HG03457 (cell line): ENCODE measurements at regions not wholly inside any gene's neighbourhood (a gene's known extent, or its start where the extent isn't known, plus 50 kb on each side); places are given as distances from the start of the nearest gene placed in this dataset.

ENCODE experiments used
- ATAC-seq: cut with Tn5 transposase; IDR thresholded peaks from one replicate; pipeline ENCODE4 v1.9.1; 2021; ENCODE audit warnings: moderate number of reproducible peaks; ENCODE audit not compliant: unreplicated experiment

- no peak for ATAC-seq
These were observed 133.7 kb upstream of the RUNX3 start for GRCh38 chr1:25063591-25064416.

DNA sequence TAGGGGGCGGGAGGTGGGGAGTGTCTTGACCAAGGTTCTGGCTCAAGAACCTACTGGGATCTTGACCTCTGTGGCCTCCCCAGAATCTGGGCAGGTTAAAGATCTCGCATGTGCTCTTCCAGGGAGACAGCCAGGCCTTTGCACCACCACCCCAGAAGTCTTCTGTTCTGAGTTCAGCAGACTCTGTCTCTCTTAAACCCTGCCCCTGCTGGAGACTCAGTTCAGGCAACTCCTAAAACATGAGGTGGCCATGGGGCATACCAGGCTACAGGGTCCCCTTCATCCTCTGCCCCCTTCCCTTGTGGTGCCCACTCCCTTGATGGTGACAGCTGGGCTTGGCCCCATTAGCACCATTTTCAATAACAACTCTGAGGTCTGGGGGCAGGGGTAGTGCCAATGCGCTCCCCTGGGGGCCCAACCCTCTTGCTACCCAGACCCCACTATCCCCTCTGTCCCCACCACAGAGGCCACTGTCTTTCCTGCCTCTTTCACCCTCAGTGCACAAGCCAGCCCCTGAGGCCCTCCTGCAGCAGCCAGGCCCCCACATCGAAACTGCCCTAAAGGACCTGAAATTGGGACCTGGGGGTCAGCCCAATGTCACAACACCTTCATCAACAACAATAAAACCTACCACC lies 132.7 kb upstream of the RUNX3 start:
- no peak for ATAC-seq

DNA sequence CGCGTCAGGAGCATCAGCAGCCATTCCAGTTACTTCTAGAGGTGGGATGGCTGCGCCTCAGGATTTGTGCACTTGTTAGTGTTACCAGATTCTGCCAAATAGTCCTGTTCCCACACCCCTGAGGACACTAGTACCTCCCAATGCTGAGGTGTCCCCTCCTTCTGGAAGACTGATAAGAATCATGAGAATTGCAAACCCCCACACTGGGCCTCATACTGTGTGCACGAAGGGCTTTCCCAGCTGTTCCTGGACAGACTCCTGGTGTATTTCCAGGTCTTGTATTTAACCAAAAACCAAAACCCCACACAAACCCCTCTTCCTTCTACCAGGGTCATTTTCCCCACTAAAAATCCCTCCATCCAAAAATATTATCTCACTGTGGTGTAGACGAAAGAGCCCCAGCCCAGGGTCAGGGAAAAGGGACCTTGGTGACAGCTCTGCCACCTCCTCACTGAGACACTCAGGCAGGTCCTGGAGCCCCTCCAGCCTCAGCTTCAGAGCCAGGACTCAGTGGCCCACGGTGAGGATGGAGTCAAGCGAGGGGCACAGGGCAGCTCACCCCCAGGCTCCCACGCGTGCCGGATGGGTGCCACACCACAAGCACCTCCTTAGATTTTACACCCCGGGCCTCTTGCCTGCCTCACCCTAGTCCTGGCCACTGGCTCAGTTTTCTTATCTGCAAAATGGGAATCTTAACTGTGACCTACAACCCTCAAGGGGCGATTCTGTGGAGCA lies 131.4 kb upstream of the RUNX3 start:
- no peak for ATAC-seq

DNA sequence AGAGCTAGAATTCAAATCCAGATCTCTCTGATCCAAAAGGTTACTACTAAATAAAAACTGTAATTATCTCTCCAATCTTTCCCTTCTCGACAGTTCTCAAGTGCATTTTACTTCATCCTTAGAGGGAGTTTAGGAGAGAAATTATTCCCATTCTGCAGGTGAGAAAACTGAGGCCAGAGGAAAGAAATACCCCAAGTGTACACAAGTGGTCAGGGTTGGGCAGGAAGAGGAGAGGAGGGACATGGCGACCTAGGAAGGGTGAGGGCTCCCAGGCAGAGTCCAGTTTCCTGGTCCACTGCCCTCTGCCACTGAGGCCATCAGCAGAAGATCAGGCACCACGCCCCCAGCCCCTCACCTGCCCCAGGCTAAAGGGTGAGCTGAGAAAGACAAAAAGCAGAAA lies 127.1 kb upstream of the RUNX3 start:
- no peak for ATAC-seq

- ATAC-seq = no peak
These were observed 126.5 kb upstream of the RUNX3 start for GRCh38 chr1:25056536-25056935.

GRCh38 chr1:25055961-25056360 lies 125.9 kb upstream of the RUNX3 start:
- ATAC-seq = no peak

DNA sequence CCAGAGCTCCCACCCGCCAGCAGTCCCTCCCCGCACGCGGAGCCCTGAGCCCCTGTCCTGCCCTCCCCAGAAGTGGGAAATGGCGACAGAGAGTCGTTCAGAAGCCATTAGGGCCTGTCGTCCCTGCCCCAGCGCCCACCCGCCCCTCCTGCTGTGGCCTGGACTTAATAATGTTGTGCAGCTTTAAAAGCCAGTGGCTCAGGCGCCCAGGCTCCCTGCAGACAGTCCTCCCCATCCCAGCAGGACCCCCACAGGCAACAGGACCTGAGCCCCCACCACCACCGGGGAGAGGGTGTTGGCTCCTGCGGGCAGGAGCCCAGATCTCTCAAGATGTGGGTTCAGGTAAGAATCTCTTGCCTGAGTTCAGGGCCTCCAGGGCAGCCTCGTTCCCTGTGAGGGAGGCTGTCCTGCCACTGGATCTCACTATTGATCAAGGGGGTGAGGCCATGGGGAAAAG lies 125.3 kb upstream of the RUNX3 start:
- no peak for ATAC-seq

GRCh38 chr1:25054526-25055323 lies 124.6 kb upstream of the RUNX3 start:
- no peak for ATAC-seq

DNA sequence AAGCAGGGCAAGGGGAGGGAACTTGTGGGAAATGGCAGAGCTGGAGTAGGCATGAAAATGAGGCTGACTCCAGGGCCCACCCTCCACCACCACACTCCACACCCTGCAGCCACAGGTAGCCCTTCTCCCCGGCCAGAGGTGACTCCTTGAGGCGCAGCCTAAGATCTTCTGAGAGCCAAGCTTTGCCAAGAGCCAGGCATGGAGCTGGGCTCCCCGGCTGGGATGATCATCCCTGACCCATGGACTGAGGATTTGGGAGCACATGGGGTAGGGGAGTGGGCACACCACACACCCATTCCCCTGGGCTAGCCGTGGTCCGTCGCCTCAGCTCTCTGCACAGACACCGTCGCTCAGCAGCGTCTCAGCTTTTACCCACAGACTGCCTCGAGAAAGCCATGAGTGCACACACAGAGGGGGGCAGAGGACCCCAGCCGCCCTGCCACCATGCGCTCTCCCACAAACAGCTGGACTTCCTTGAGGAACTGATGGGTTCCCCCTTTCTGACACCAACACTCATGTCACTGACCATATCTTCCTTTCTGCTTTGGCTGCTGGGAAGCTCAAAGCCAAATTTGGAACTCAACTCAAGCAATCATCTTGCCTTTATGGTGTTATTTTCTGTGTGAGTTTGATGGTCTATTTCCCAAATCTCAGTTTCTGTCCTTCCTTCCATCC lies 123.6 kb upstream of the RUNX3 start:
- no peak for ATAC-seq

DNA sequence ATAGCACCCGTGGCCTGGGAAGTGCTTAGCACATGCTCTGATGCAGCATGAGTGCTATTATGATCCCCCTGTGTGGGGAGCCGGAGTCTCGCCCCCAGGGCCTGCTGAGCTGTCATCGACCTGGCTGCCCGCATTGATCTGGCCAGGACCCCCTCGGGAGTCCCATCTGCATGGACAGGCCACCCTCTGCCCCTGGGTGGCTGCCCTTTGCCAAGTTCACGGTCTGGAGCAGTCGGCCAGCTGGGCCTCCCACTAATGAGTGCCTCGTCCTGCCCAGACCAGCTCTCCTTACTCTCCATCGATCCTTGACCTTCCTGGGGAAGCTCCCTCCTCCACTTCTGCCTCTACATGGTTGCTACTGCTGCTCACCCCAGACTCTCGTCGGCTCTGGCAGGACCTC lies 121.8 kb upstream of the RUNX3 start:
- no peak for ATAC-seq

- ATAC-seq = no peak
These were observed 121.4 kb upstream of the RUNX3 start for GRCh38 chr1:25051504-25051903.

- ATAC-seq = no peak
These were observed 120.1 kb upstream of the RUNX3 start for GRCh38 chr1:25050165-25050564.

DNA sequence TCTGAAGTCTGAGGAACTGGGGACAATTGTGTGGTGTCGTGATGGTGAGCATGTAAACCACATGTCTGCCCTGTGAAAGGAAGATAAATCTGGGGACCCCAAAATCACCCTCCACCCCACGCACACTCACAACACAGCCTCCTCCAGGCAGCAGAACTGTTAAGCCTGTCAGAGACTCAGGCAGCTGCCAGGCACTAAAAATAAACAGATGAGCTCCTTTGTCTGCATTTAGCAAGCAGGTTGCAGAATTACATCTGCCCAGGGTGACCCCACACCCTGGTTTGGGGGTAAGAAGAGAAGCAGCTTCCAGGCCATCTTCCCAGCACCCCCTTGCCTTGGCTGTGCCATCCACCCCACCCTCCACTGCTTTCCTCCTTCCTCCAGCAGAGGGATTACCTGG lies 119.1 kb upstream of the RUNX3 start:
- no peak for ATAC-seq

GRCh38 chr1:25048728-25049127 lies 118.7 kb upstream of the RUNX3 start:
- no peak for ATAC-seq

- no peak for ATAC-seq
These were observed 117.6 kb upstream of the RUNX3 start for GRCh38 chr1:25047506-25048240.

- no peak for ATAC-seq
These were observed 116.1 kb upstream of the RUNX3 start for GRCh38 chr1:25046194-25046532.

- no peak for ATAC-seq
These were observed 115.6 kb upstream of the RUNX3 start for GRCh38 chr1:25045480-25046193.

GRCh38 chr1:25043228-25043580 lies 113.1 kb upstream of the RUNX3 start:
- no peak for ATAC-seq
